GM12892 (cell line): ENCODE measurements at regions not wholly inside any gene's neighbourhood (a gene's known extent, or its start where the extent isn't known, plus 50 kb on each side); places are given as distances from the start of the nearest gene placed in this dataset.

Source experiments
- POLR2A ChIP-seq: IDR thresholded peaks from 2 replicates; pipeline ENCODE4 v1.6.1; 2011; ENCODE audit warnings: low read depth, low read length, control low read depth
- POLR2AphosphoS5 ChIP-seq: IDR thresholded peaks from 2 replicates; pipeline ENCODE4 v1.6.1; 2011; ENCODE audit warnings: low read depth, low read length, control low read depth
- TAF1 ChIP-seq: IDR thresholded peaks from 2 replicates; pipeline ENCODE4 v1.6.1; 2011; ENCODE audit warnings: low read depth, mild to moderate bottlenecking, control low read depth, low read length, borderline replicate concordance

DNA sequence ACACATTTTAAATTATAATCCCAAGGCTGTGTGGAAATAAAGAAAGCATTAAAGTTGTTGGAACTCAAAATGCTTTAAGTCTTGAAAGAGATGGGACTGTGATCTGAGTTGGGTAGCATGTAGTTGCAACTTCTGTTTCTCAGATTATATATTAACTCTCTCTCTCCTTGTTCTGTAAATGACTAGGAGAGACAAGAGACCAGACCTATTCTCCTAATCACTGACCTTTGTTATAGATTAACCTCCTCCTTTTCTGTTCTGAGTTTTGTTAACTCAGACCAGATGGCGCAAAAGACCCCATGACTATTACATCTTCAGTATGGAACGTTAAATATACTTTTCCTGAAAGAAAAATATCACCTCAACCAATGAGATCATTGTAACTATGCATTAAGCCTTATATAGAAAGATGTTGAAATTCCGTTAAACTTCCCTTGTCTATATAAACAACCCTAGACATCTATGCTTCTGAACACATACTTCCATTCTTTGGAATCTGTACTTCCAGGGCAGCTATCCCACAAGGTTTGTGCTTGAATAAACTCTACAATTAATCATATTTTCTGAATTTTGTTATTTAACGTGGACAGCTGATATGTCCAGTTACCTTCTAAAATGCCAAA lies 143.5 kb upstream of the TRIM24 start:
- TF ChIP-seq TAF1: no peak
- TF ChIP-seq POLR2A: no peak
- no peak for TF ChIP-seq POLR2AphosphoS5
